HepG2 (cell line): ENCODE measurements at regions not wholly inside any gene's neighbourhood (a gene's known extent, or its start where the extent isn't known, plus 50 kb on each side); places are given as distances from the start of the nearest gene placed in this dataset.

Source experiments
- CTCF ChIP-seq: sonication (generic); formaldehyde crosslinking; IDR thresholded peaks from 2 replicates; pipeline ENCODE4 v1.5.0; 2020; ENCODE audit warnings: mild to moderate bottlenecking, missing genetic modification reagents, moderate library complexity
- POLR2A ChIP-seq, 2 experiments: IDR thresholded peaks; 2 replicates each; pipeline ENCODE4 v1.6.1; 2011; ENCODE audit warnings: low read depth in 2 of 2, low read length in 2 of 2, mild to moderate bottlenecking in 1 of 2, moderate library complexity in 1 of 2; ENCODE audit not compliant: insufficient read depth in 1 of 2
- POLR2AphosphoS5 ChIP-seq: IDR thresholded peaks from 2 replicates; pipeline ENCODE4 v1.6.1; 2012; ENCODE audit warnings: low read depth, low read length
- SMC3 ChIP-seq: IDR thresholded peaks from 2 replicates; pipeline ENCODE4 v1.6.1; 2011; ENCODE audit warnings: low read length, improper control_type of control experiment
- SOX13 ChIP-seq, 3 experiments: fragments of 450-650 bp in 1 of 3; sonication (generic) in 1 of 3; formaldehyde crosslinking in 1 of 3; IDR thresholded peaks in 2 of 3; conservative IDR thresholded peaks in 1 of 3; 2 replicates each; pipeline versions ENCODE4 v1.5.0 to v1.6.1; 2016 to 2020; ENCODE audit warnings: antibody characterized with exemption in 1 of 3, mild to moderate bottlenecking in 1 of 3, missing compliant biosample characterization in 1 of 3, missing genetic modification reagents in 1 of 3, moderate library complexity in 1 of 3
- TOE1 ChIP-seq: sonication (generic); formaldehyde crosslinking; IDR thresholded peaks from 2 replicates; pipeline ENCODE4 v1.4.0; 2020; ENCODE audit warnings: mild to moderate bottlenecking, missing genetic modification reagents
- ZNF160 ChIP-seq: sonication (generic); formaldehyde crosslinking; IDR thresholded peaks from 2 replicates; pipeline ENCODE4 v1.8.0; 2022; ENCODE audit warnings: mild to moderate bottlenecking, inconsistent platforms, missing genetic modification reagents

- no peak for TF ChIP-seq CTCF (CRISPR knock-in tag)
- no peak for TF ChIP-seq TOE1 (CRISPR knock-in tag)
- no peak for TF ChIP-seq POLR2A (IDR thresholded peaks at IDR 0.05; ENCODE audit: insufficient read depth in 1 of 2, low read depth in 2 of 2, low read length in 2 of 2)
- TF ChIP-seq ZNF160 (CRISPR knock-in tag) = no peak
- no peak for TF ChIP-seq SMC3
- TF ChIP-seq SOX13 (IDR thresholded peaks at IDR 0.05) = no peak
- no peak for TF ChIP-seq SOX13 (CRISPR knock-in tag; conservative IDR thresholded peaks at IDR 0.05 in 1 of 2, IDR thresholded peaks at IDR 0.05 in 1 of 2)
- TF ChIP-seq POLR2AphosphoS5 = no peak
These were observed 738.3 kb upstream of the POM121L12 start for GRCh38 chr7:52297128-52297527.
